Activated T-cell treated with anti-CD3 and anti-CD28 coated beads, Interleukin-2, amount 50 U/mL, for 24 hours (primary cell): ENCODE measurements at regions not wholly inside any gene's neighbourhood (a gene's known extent, or its start where the extent isn't known, plus 50 kb on each side); places are given as distances from the start of the nearest gene placed in this dataset.

Experiments
- DNase-seq: peaks from one replicate; pipeline ENCODE4 v3.0.0-alpha.2; 2020
- H3K27ac Mint-ChIP-seq: 2 replicates; pipeline ENCODE4 v1.8.0; 2020; ENCODE audit warnings: mild to moderate bottlenecking, mixed read lengths
- H3K27me3 Mint-ChIP-seq: 2 replicates; pipeline ENCODE4 v1.8.0; 2020; ENCODE audit warnings: mixed read lengths
- H3K36me3 Mint-ChIP-seq: 2 replicates; pipeline ENCODE4 v1.8.0; 2020; ENCODE audit warnings: low read depth, mixed read lengths
- H3K4me1 Mint-ChIP-seq: 2 replicates; pipeline ENCODE4 v1.8.0; 2020; ENCODE audit warnings: low read depth, mixed read lengths
- H3K4me3 Mint-ChIP-seq: 2 replicates; pipeline ENCODE4 v1.8.0; 2020; ENCODE audit warnings: mild to moderate bottlenecking, moderate library complexity, mixed read lengths
- H3K9me3 Mint-ChIP-seq: 2 replicates; pipeline ENCODE4 v1.8.0; 2020; ENCODE audit warnings: mixed read lengths

- Mint-ChIP-seq H3K27me3 (peaks cover 29% of the 10 kb centered on the region), H3K9me3 (no peaks in the 10 kb centered on the region), H3K36me3 (no peaks in the 10 kb centered on the region), H3K4me3 (no peak overlapping the region), H3K4me1 (no peaks in the 10 kb centered on the region), H3K27ac (no peak overlapping the region)
- no peak for DNase-seq
These were observed 50.6 kb upstream of the C1QTNF9B start for GRCh38 chr13:23947893-23948292.

- Mint-ChIP-seq H3K9me3 (no peaks in the 10 kb centered on the region), H3K27me3 (peaks cover 29% of the 10 kb centered on the region), H3K36me3 (no peaks in the 10 kb centered on the region), H3K4me1 (no peaks in the 10 kb centered on the region), H3K27ac (no peak overlapping the region), H3K4me3 (no peak overlapping the region)
- no peak for DNase-seq
These were observed 51.9 kb upstream of the C1QTNF9B start for GRCh38 chr13:23949200-23949599.

GRCh38 chr13:23949736-23950135, 52.4 kb upstream of the C1QTNF9B start:
- no peaks in the 10 kb centered on the region for H3K4me1 Mint-ChIP-seq
- H3K9me3 Mint-ChIP-seq = no peaks in the 10 kb centered on the region
- H3K4me3 Mint-ChIP-seq = no peak overlapping the region
- peaks cover 33% of the 10 kb centered on the region for H3K27me3 Mint-ChIP-seq
- no peaks in the 10 kb centered on the region for H3K36me3 Mint-ChIP-seq
- H3K27ac Mint-ChIP-seq = no peak overlapping the region
- DNase-seq = no peak

- Mint-ChIP-seq H3K36me3 (no peaks in the 10 kb centered on the region), H3K27me3 (peaks cover 32% of the 10 kb centered on the region), H3K27ac (no peak overlapping the region), H3K4me3 (no peak overlapping the region), H3K4me1 (peaks cover 8% of the 10 kb centered on the region), H3K9me3 (no peaks in the 10 kb centered on the region)
- no peak for DNase-seq
These were observed 53.6 kb upstream of the C1QTNF9B start for GRCh38 chr13:23950736-23951510.

- Mint-ChIP-seq H3K36me3 (no peaks in the 10 kb centered on the region), H3K4me1 (peaks cover 11% of the 10 kb centered on the region), H3K4me3 (no peak overlapping the region), H3K9me3 (no peaks in the 10 kb centered on the region), H3K27me3 (peaks cover 13% of the 10 kb centered on the region), H3K27ac (no peak overlapping the region)
- no peak for DNase-seq
These were observed 55.5 kb upstream of the C1QTNF9B start for GRCh38 chr13:23952796-23953195.

GRCh38 chr13:23953860-23954512, 56.7 kb upstream of the C1QTNF9B start:
- H3K27ac Mint-ChIP-seq = no peak overlapping the region
- H3K36me3 Mint-ChIP-seq = no peaks in the 10 kb centered on the region
- peaks cover 11% of the 10 kb centered on the region for H3K4me1 Mint-ChIP-seq
- H3K4me3 Mint-ChIP-seq = no peak overlapping the region
- no peak for DNase-seq
- H3K9me3 Mint-ChIP-seq = no peaks in the 10 kb centered on the region
- H3K27me3 Mint-ChIP-seq = peaks cover 13% of the 10 kb centered on the region

GRCh38 chr13:23955064-23955463, 57.8 kb upstream of the C1QTNF9B start:
- no peaks in the 10 kb centered on the region for H3K9me3 Mint-ChIP-seq
- no peak overlapping the region for H3K27ac Mint-ChIP-seq
- H3K36me3 Mint-ChIP-seq = no peaks in the 10 kb centered on the region
- peaks cover 15% of the 10 kb centered on the region for H3K4me1 Mint-ChIP-seq
- no peak for DNase-seq
- no peak overlapping the region for H3K4me3 Mint-ChIP-seq
- peaks cover 11% of the 10 kb centered on the region for H3K27me3 Mint-ChIP-seq

- Mint-ChIP-seq H3K27me3 (peaks cover 11% of the 10 kb centered on the region), H3K9me3 (no peaks in the 10 kb centered on the region), H3K36me3 (no peaks in the 10 kb centered on the region), H3K27ac (no peak overlapping the region), H3K4me1 (peaks cover 21% of the 10 kb centered on the region), H3K4me3 (no peak overlapping the region)
- DNase-seq = no peak
These were observed 58.8 kb upstream of the C1QTNF9B start for GRCh38 chr13:23956106-23956505.

- H3K4me1 Mint-ChIP-seq = peaks cover 25% of the 10 kb centered on the region
These were observed 60.7 kb upstream of the C1QTNF9B start for GRCh38 chr13:23957981-23958380.

GRCh38 chr13:23959231-23959862, 62.0 kb upstream of the C1QTNF9B start:
- H3K9me3 Mint-ChIP-seq = no peaks in the 10 kb centered on the region
- H3K4me3 Mint-ChIP-seq = no peak overlapping the region
- peaks cover 37% of the 10 kb centered on the region for H3K4me1 Mint-ChIP-seq
- DNase-seq = no peak
- H3K27me3 Mint-ChIP-seq = peaks cover 10% of the 10 kb centered on the region
- H3K36me3 Mint-ChIP-seq = no peaks in the 10 kb centered on the region
- peak overlapping the region; percentile 14 for H3K27ac Mint-ChIP-seq

More at GRCh38 chr13:23957981-23958380, 60.7 kb upstream of the C1QTNF9B start:
- H3K27ac Mint-ChIP-seq = no peak overlapping the region
- no peak for DNase-seq
- H3K36me3 Mint-ChIP-seq = no peaks in the 10 kb centered on the region
- H3K27me3 Mint-ChIP-seq = peaks cover 11% of the 10 kb centered on the region
- H3K4me3 Mint-ChIP-seq = no peak overlapping the region
- H3K9me3 Mint-ChIP-seq = no peaks in the 10 kb centered on the region

- no peaks in the 10 kb centered on the region for H3K9me3 Mint-ChIP-seq
- no peak overlapping the region for H3K4me3 Mint-ChIP-seq
- DNase-seq = no peak
These were observed 63.4 kb upstream of the C1QTNF9B start for GRCh38 chr13:23960566-23961156.

GRCh38 chr13:23963184-23963931, 66.1 kb upstream of the C1QTNF9B start:
- no peaks in the 10 kb centered on the region for H3K36me3 Mint-ChIP-seq
- peaks cover 50% of the 10 kb centered on the region for H3K4me1 Mint-ChIP-seq
- peak overlapping the region; percentile 56 for H3K27ac Mint-ChIP-seq
- no peak for DNase-seq
- H3K9me3 Mint-ChIP-seq = no peaks in the 10 kb centered on the region
- no peak overlapping the region for H3K4me3 Mint-ChIP-seq
- H3K27me3 Mint-ChIP-seq = no peaks in the 10 kb centered on the region

More at GRCh38 chr13:23960566-23961156, 63.4 kb upstream of the C1QTNF9B start:
- no peaks in the 10 kb centered on the region for H3K36me3 Mint-ChIP-seq
- peaks cover 38% of the 10 kb centered on the region for H3K4me1 Mint-ChIP-seq
- H3K27me3 Mint-ChIP-seq = peaks cover under 1% of the 10 kb centered on the region
- no peak overlapping the region for H3K27ac Mint-ChIP-seq

GRCh38 chr13:23963947-23964346, 66.6 kb upstream of the C1QTNF9B start:
- Mint-ChIP-seq H3K27me3 (no peaks in the 10 kb centered on the region), H3K4me1 (peaks cover 51% of the 10 kb centered on the region), H3K27ac (peak overlapping the region; percentile 56), H3K4me3 (no peak overlapping the region), H3K9me3 (no peaks in the 10 kb centered on the region), H3K36me3 (no peaks in the 10 kb centered on the region)
- no peak for DNase-seq

- no peak for DNase-seq
- Mint-ChIP-seq H3K27ac (no peak overlapping the region), H3K36me3 (no peaks in the 10 kb centered on the region), H3K4me1 (peaks cover 47% of the 10 kb centered on the region), H3K27me3 (no peaks in the 10 kb centered on the region), H3K4me3 (no peak overlapping the region), H3K9me3 (no peaks in the 10 kb centered on the region)
These were observed 68.0 kb upstream of the C1QTNF9B start for GRCh38 chr13:23965346-23965745.
